HepG2 (cell line): ENCODE measurements at regions not wholly inside any gene's neighbourhood (a gene's known extent, or its start where the extent isn't known, plus 50 kb on each side); places are given as distances from the start of the nearest gene placed in this dataset.

Experiments used
- ATAC-seq: fragments of 200-7000 bp; cut with Tn5 transposase; 3 replicates; pipeline ENCODE4 v1.9.1; 2020; ENCODE audit warnings: mild to moderate bottlenecking, moderate library complexity
- BruUV-seq: library from RNA; stranded (reverse); fragments of 400-500 nt; replicated peaks from 2 replicates; lab custom pipeline; 2021; lab: Mats Ljungman, UMichigan
- CTCF ChIA-PET: fragments of 300-600 bp; formaldehyde crosslinking; extraction: SDS; loops from one replicate; lab custom pipeline; 2021; ENCODE audit warnings: low total read pairs, inconsistent platforms, low intra/inter-chr PET ratio; lab: Yijun Ruan, JAX
- POLR2A ChIA-PET: fragments of 350-600 bp; sonication (Branson Sonifier 250); formaldehyde crosslinking; loops from one replicate; lab custom pipeline; 2020; ENCODE audit warnings: antibody characterized with exemption, inconsistent platforms; lab: Yijun Ruan, JAX
- DNase-seq: peaks from one replicate; pipeline ENCODE4 v3.0.0-alpha.2; 2015; ENCODE audit warnings: low spot score
- FAIRE-seq: peaks from 3 replicates; lab custom pipeline; 2011; peaks lifted over from hg19 to GRCh38; lab: Jason Lieb, UNC
- H2AFZ ChIP-seq: one replicate; pipeline ENCODE4 v1.6.1; 2011; ENCODE audit warnings: low read length, inconsistent platforms
- H3K27ac ChIP-seq: fragments of 300-600 bp; 3 replicates; pipeline ENCODE4 v1.8.0; 2011; ENCODE audit warnings: mixed run types, mild to moderate bottlenecking, mixed read lengths, low read length, inconsistent platforms; ENCODE audit not compliant: insufficient read depth; ENCODE audit errors: extremely low read length
- H3K27me3 ChIP-seq, 2 experiments: fragments of 200-600 bp in 1 of 2; 2 replicates in 1 of 2; 3 replicates in 1 of 2; pipeline versions ENCODE4 v1.6.0 to v1.8.0; 2011; ENCODE audit warnings: low read length in 2 of 2, mild to moderate bottlenecking in 2 of 2, moderate library complexity in 2 of 2, inconsistent platforms in 1 of 2; ENCODE audit not compliant: insufficient read depth in 2 of 2, control insufficient read depth in 1 of 2
- H3K36me3 ChIP-seq, 2 experiments: fragments of 200-600 bp in 1 of 2; replicated peaks in 1 of 2; 2 replicates in 1 of 2; 3 replicates in 1 of 2; pipeline versions ENCODE4 v1.5.1 to v1.8.0; 2011; ENCODE audit warnings: low read length in 2 of 2, inconsistent platforms in 1 of 2; ENCODE audit not compliant: insufficient read depth in 2 of 2, control insufficient read depth in 1 of 2
- H3K4me1 ChIP-seq: 2 replicates; pipeline ENCODE4 v1.5.1; 2012; ENCODE audit warnings: low read length, inconsistent platforms; ENCODE audit not compliant: insufficient read depth
- H3K4me2 ChIP-seq: 2 replicates; pipeline ENCODE4 v1.6.0; 2011; ENCODE audit warnings: low read depth, low read length, inconsistent platforms
- H3K4me3 ChIP-seq, 3 experiments: fragments of 200-600 bp in 1 of 3; sonication (generic), shearing (Covaris generic) in 1 of 3; replicated peaks in 1 of 3; 2 replicates each; pipeline ENCODE4 v1.5.1; 2011 to 2016; ENCODE audit warnings: low read length in 3 of 3, inconsistent platforms in 2 of 3, low read depth in 2 of 3, mild to moderate bottlenecking in 2 of 3, control low read depth in 1 of 3, mixed read lengths in 1 of 3; ENCODE audit not compliant: insufficient read depth in 1 of 3
- H3K79me2 ChIP-seq: one replicate; pipeline ENCODE4 v1.6.1; 2011; ENCODE audit warnings: low read length, inconsistent platforms; ENCODE audit not compliant: insufficient read depth
- H3K9ac ChIP-seq: 2 replicates; pipeline ENCODE4 v1.6.0; 2011; ENCODE audit warnings: mild to moderate bottlenecking, low read depth, low read length, inconsistent platforms; ENCODE audit not compliant: insufficient read depth
- H3K9me3 ChIP-seq: 2 replicates; pipeline ENCODE4 v1.5.1; 2012; ENCODE audit warnings: mild to moderate bottlenecking, low read length
- H4K20me1 ChIP-seq: 2 replicates; pipeline ENCODE4 v1.6.0; 2011; ENCODE audit warnings: inconsistent platforms, mild to moderate bottlenecking, low read length, moderate library complexity; ENCODE audit not compliant: insufficient read depth
- CENPX ChIP-seq: sonication (generic); formaldehyde crosslinking; IDR thresholded peaks from 2 replicates; pipeline ENCODE4 v1.9.0; 2021; ENCODE audit warnings: mild to moderate bottlenecking, missing genetic modification reagents, moderate library complexity
- HOXA7 ChIP-seq: sonication (generic); formaldehyde crosslinking; IDR thresholded peaks from 2 replicates; pipeline ENCODE4 v1.8.1; 2022; ENCODE audit warnings: mild to moderate bottlenecking, missing genetic modification reagents, moderate library complexity
- LCORL ChIP-seq, 2 experiments: fragments of 450-650 bp in 1 of 2; sonication (generic) in 1 of 2; formaldehyde crosslinking in 1 of 2; IDR thresholded peaks; 2 replicates each; pipeline versions ENCODE4 v1.5.0 to v1.6.1; 2017 to 2020; ENCODE audit warnings: antibody characterized with exemption in 1 of 2, missing genetic modification reagents in 1 of 2
- POLR2AphosphoS2 ChIP-seq: IDR thresholded peaks from 2 replicates; pipeline ENCODE4 v1.6.1; 2011; ENCODE audit warnings: low read depth, low read length, improper control_type of control experiment
- ZC3H4 ChIP-seq: sonication (generic); formaldehyde crosslinking; IDR thresholded peaks from 2 replicates; pipeline ENCODE4 v1.4.0; 2020; ENCODE audit warnings: missing genetic modification reagents, borderline replicate concordance
- ZNF577 ChIP-seq: sonication (generic); formaldehyde crosslinking; IDR thresholded peaks from 2 replicates; pipeline ENCODE4 v1.4.0; 2020; ENCODE audit warnings: mild to moderate bottlenecking, low read depth, missing genetic modification reagents, borderline replicate concordance
- ZSCAN12 ChIP-seq: sonication (generic); formaldehyde crosslinking; IDR thresholded peaks from 2 replicates; pipeline ENCODE4 v1.9.0; 2021; ENCODE audit warnings: mild to moderate bottlenecking, missing genetic modification reagents
- WGBS: methylation state at CpG from one replicate; pipeline ENCODE4 v1.1.6; 2017; ENCODE audit warnings: low lambda C conversion rate; 5-methylcytosine and 5-hydroxymethylcytosine counted together
- in situ Hi-C: cut with HindIII; loops from 2 replicates; pipeline ENCODE4 v1.10.0; 2017; ENCODE audit warnings: low pct_unique_long_range_greater_than_20kb; ENCODE audit not compliant: extremely low pct_ligation_motif_present
- intact Hi-C: fragments of 100-400 bp; cut with micrococcal nuclease; formaldehyde crosslinking; loops from one replicate; pipeline ENCODE4 v1.10.0; 2022; ENCODE audit not compliant: unreplicated experiment
- TF ChIP-seq, protein P1 (sequence below): sonication (generic); formaldehyde crosslinking; IDR thresholded peaks from 2 replicates; pipeline ENCODE4 v1.5.0; 2020; ENCODE audit warnings: mild to moderate bottlenecking, missing genetic modification reagents, borderline replicate concordance
- TF ChIP-seq, protein P2 (sequence below): IDR thresholded peaks from 2 replicates; pipeline ENCODE4 v1.6.1; 2016; ENCODE audit warnings: mild to moderate bottlenecking

DNA sequence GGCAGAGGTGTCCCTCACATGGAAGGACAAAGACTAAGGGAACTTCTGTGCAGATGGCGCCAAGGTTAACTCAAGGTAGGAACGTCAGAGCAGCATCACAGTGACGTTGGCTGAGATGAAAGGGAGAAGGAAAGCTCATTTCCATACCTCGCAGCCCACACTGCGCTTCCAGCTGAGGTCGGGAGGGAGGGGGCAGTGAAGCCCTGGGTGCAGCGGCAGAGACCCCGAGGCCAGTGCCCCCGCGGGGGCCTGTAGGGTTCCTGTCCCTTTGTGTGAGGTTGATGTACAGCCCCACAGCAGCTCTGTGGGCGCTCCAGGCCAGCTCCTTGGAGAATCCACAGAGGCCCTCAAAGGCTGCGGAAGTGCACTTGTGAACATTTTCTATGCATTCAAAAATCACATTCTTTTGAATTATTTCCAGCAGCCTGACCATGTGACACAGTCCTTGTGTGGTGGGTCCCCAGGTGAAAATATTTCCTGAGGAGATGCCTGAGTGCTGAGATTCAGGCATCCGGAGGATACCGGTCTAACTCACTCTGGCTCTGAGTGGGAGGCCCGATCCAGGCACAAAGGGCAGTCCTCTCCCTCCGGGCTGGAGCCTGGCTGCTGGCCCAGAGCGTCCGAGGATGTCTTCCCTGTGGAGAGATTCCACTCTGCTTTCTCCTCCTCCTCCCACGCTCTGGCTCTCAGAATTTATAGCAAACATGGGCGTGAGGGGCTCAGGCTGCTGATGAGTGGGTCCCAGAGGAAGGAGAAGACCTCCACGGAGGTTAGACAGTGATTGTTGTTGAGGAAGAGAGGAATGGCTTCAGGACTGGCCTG, 150.7 kb downstream of the ICE1 start (continued):
- TF ChIP-seq HOXA7 (CRISPR knock-in tag) (no peak), ZC3H4 (no peak)

DNA sequence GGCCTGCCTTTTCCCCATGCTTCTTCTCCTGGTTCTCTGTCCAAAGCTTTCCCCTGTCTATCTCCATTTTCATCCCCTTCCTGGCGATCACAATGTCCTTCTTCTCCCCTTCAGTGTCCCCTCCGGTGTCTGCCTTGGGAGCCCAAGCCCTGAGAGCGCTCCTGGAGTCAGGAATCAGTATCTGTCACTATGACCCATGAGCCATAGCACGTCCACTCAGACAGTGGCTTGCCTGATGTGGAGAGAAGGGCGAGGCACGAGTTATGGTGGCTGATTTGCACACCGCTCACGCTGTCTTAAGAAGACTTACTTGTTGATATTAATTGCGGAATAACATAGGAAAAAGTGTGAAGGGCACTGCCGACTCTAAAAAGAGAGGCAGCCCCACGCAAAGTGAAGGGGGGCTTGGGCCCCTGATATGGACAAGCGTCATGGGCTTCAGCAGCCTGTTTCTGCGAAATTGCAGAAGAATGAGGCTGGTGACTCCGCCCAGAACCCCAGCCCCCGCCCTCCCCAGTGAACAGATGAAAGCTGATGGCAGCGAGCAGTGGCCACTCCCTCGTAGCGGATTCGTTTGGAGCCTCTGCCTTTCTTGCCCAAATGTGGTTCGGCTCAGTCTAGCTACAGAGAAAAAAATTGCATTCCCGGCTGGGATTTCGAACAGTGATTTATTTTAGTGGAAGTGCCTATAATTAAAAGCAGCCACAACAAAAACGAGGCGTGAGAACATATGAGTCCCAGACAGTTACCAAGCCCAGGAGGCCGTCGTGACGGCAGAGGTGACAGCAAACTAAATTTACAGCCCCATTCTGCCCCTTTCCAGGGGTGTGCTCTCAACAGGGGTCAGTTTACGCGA, 149.8 kb downstream of the ICE1 start:
- FAIRE-seq (no peak), DNase-seq (no peak), ATAC-seq (no peak)
- intact Hi-C loops (no loop called here), in situ Hi-C loops (no loop called here)
- no peak overlapping the region for H3K4me3 ChIP-seq
- no peaks in the 10 kb centered on the region for H3K4me1 ChIP-seq
- H3K27ac ChIP-seq: no peak overlapping the region
- no peak overlapping the region for H2AFZ ChIP-seq
- no peaks in the 10 kb centered on the region for H3K79me2 ChIP-seq
- H3K4me2 ChIP-seq: no peak overlapping the region
- POLR2A ChIA-PET: no interaction called here
- no peaks in the 10 kb centered on the region for H3K36me3 ChIP-seq
- H3K9me3 ChIP-seq: no peaks in the 10 kb centered on the region
- BruUV-seq: no TSS peak
- H4K20me1 ChIP-seq: no peaks in the 10 kb centered on the region
- H3K9ac ChIP-seq: no peak overlapping the region
- H3K27me3 ChIP-seq: peaks cover 3 to 32% of the 10 kb centered on the region in 2 experiments; a peak in 3 of 5 replicates
- 27% methylated on average over 25 of the region's 29 CpGs for WGBS
- CTCF ChIA-PET: no interaction called here
- TF ChIP-seq CENPX (CRISPR knock-in tag) (no peak), POLR2AphosphoS2 (no peak), ZSCAN12 (no peak), LCORL (IDR thresholded peaks at IDR 0.05) (no peak), LCORL (CRISPR knock-in tag; IDR thresholded peaks at IDR 0.05) (no peak), ZNF577 (CRISPR knock-in tag) (no peak)
- TF ChIP-seq, protein P1, sequence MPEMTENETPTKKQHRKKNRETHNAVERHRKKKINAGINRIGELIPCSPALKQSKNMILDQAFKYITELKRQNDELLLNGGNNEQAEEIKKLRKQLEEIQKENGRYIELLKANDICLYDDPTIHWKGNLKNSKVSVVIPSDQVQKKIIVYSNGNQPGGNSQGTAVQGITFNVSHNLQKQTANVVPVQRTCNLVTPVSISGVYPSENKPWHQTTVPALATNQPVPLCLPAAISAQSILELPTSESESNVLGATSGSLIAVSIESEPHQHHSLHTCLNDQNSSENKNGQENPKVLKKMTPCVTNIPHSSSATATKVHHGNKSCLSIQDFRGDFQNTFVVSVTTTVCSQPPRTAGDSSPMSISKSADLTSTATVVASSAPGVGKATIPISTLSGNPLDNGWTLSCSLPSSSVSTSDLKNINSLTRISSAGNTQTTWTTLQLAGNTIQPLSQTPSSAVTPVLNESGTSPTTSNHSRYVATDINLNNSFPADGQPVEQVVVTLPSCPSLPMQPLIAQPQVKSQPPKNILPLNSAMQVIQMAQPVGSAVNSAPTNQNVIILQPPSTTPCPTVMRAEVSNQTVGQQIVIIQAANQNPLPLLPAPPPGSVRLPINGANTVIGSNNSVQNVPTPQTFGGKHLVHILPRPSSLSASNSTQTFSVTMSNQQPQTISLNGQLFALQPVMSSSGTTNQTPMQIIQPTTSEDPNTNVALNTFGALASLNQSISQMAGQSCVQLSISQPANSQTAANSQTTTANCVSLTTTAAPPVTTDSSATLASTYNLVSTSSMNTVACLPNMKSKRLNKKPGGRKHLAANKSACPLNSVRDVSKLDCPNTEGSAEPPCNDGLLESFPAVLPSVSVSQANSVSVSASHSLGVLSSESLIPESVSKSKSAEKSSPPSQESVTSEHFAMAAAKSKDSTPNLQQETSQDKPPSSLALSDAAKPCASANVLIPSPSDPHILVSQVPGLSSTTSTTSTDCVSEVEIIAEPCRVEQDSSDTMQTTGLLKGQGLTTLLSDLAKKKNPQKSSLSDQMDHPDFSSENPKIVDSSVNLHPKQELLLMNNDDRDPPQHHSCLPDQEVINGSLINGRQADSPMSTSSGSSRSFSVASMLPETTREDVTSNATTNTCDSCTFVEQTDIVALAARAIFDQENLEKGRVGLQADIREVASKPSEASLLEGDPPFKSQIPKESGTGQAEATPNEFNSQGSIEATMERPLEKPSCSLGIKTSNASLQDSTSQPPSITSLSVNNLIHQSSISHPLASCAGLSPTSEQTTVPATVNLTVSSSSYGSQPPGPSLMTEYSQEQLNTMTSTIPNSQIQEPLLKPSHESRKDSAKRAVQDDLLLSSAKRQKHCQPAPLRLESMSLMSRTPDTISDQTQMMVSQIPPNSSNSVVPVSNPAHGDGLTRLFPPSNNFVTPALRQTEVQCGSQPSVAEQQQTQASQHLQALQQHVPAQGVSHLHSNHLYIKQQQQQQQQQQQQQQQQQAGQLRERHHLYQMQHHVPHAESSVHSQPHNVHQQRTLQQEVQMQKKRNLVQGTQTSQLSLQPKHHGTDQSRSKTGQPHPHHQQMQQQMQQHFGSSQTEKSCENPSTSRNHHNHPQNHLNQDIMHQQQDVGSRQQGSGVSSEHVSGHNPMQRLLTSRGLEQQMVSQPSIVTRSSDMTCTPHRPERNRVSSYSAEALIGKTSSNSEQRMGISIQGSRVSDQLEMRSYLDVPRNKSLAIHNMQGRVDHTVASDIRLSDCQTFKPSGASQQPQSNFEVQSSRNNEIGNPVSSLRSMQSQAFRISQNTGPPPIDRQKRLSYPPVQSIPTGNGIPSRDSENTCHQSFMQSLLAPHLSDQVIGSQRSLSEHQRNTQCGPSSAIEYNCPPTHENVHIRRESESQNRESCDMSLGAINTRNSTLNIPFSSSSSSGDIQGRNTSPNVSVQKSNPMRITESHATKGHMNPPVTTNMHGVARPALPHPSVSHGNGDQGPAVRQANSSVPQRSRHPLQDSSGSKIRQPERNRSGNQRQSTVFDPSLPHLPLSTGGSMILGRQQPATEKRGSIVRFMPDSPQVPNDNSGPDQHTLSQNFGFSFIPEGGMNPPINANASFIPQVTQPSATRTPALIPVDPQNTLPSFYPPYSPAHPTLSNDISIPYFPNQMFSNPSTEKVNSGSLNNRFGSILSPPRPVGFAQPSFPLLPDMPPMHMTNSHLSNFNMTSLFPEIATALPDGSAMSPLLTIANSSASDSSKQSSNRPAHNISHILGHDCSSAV (CRISPR knock-in tag): no peak
- TF ChIP-seq, protein P2, sequence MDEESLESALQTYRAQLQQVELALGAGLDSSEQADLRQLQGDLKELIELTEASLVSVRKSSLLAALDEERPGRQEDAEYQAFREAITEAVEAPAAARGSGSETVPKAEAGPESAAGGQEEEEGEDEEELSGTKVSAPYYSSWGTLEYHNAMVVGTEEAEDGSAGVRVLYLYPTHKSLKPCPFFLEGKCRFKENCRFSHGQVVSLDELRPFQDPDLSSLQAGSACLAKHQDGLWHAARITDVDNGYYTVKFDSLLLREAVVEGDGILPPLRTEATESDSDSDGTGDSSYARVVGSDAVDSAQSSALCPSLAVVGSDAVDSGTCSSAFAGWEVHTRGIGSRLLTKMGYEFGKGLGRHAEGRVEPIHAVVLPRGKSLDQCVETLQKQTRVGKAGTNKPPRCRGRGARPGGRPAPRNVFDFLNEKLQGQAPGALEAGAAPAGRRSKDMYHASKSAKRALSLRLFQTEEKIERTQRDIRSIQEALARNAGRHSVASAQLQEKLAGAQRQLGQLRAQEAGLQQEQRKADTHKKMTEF (CRISPR knock-in tag): no peak
